GM18502 (cell line): ENCODE measurements at regions not wholly inside any gene's neighbourhood (a gene's known extent, or its start where the extent isn't known, plus 50 kb on each side); places are given as distances from the start of the nearest gene placed in this dataset.
"Not testable (repeated sequence)": the region's sequence is repeated elsewhere in the genome, so short reads cannot be mapped to it uniquely, and the experiment has no call there.

Experiments
- ATAC-seq: cut with Tn5 transposase; IDR thresholded peaks from one replicate; pipeline ENCODE4 v1.9.1; 2021; ENCODE audit warnings: mild to moderate bottlenecking; ENCODE audit not compliant: unreplicated experiment, poor library complexity

DNA sequence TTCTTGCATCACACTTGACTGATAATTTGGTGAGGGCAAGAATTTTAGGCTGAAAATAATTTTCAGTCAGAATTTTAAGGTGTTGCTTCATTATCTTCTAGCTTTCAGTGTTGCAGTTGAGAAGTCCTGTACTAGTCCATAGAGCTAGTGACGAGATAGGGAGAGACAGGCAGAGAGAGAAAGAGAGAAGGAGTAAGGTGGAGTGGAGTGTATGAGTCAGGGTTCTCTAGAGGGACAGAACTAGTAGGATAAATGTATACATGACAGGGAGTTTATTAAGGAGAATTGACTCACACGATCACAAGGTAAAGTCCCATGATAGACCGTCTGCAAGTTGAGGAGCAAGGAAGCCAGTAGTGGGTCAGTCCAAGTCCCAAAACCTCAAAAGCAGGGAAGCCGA lies 127.2 kb downstream of the UTP18 start:
- no peak for ATAC-seq

DNA sequence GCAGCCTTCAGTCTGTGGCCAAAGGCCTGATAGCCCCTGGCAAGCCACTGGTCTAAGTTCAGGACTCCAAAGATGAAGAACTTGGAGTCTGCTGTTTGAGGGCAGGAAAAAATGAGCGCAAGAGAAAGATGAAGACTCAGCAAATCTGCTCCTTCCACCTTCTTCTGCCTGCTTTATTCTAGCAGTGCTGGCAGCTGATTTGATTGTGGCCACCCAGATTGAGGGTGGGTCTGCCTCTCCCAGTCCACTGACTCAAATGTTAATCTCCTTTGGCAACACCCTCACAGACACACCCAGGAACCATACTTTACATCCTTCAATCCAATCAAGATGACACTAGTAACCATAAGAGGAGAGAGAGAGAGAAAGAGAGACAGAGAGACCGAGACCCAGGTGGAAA lies 127.6 kb downstream of the UTP18 start:
- ATAC-seq: no peak

DNA sequence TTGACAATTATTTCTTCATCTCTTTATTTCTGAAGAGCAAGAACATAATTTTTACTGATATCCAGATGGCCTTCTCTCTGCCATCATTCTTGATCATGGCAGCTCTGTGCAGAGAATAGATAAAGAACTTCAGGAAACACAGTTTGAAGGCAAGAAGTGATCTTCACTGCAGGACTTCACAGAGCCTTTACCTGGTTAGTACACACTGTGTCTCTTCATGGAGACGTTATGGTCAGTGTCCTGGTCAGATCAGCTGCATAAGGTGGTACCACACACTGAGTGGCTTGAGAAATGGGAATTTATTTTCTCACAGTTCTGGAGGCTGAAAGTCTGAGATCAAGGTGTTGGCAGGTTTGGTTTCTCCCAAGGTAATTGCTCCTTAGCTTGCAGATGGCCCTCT lies 129.5 kb downstream of the UTP18 start:
- no peak for ATAC-seq

DNA sequence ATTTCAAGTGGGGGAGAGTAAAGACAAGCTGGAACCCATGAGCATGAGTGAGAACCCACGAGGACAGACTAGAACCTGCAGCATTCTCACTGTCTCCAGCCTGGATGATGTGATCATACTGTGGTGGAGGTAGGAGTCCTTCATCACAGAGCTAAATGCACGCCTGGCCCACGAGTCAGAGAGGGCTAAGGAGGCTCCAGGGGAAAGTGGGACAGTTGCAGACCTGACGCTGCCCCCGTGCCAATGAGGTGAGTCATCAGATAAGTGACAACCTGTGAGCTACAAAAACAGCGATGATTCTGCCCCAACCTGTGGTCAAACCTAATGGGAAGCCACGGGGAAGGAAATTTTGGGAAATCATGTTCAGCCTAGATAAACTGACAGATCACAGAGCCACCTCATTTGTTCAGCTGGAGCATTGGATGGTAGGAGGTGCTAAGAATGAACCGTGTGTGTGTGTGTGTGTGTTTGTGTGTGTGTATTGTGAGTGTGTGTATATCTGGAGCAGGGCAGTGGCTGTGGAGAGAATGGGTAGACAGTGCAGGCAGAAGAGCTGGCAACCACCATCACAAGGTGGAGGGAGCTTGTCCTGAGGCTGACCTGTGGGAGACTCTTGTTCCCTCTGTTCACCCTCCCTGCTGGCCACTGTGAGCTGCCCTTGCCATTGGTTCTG lies 131.8 kb downstream of the UTP18 start:
- no peak for ATAC-seq

DNA sequence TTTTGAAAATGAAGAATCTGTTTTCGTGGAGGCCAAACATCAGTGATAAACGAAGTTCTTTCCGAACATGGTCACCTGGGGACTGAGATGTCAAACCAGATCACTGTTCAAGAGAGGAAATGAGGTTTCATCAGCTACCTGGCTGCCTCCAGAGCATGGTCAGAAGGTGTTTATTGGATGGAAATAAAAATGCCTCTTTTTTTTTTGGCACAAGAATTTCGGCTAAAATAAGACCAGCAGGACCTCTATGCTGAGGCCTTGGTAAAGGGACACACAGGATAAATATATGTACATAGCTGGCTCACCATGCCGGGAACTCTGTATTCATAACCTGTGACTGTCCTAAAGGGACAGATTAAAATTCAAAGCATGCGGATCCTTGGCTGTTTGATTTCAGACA lies 135.3 kb downstream of the UTP18 start:
- ATAC-seq: no peak

DNA sequence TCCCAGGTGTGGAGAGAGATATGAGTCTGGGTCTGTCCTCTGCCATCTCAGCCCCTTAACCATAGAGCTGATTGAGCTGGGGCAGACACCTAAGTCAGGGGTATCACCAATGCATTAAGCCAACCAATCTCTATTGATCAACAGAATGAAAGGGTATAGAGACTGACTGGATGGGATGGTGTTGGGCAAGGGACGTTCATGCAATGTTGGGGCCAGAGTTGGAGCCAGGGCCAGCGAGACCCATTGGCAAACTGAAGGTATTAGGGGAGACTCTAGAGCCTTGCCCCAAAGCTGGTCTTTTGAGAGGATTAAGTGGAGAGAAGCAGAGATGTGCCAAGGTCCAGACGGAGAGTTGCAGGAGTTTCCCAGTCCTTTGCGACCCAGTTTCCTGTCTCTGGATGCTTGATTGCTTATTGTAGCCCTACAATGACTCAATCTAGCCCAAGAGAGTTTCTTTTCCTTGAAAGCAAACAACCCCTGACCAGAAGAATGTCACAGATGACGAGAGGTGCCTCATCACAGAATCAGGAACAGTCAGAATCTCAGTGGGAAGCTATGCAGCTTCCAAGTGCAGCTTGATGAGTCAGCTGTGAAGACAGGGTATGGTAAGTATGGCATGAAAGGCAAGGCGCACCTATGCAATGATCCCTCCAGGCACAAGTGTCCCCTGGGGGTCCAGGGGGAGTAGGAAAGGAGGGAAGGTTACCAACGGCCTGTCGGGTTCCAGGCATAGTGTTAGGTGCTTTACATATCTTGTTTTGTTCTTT lies 137.2 kb downstream of the UTP18 start:
- ATAC-seq: no peak

DNA sequence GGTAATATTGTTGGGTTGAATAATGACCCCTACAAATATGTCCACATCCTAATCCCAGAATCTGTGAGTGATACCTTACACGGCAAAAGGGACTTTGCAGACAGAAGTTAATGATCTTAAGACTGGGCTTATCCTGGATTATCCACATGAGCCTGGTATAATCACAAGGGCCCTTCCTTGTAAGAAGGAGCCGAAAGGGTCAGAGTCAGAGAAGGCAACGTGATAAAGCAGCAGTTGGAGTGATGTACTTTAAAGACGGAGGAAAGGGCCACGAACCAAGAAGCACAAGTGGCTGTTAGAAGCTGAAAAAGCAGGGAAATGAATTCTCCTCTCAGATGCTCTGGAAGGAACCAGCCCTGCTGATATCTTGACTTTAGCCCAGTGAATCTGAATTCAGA lies 137.8 kb downstream of the UTP18 start:
- no peak for ATAC-seq

DNA sequence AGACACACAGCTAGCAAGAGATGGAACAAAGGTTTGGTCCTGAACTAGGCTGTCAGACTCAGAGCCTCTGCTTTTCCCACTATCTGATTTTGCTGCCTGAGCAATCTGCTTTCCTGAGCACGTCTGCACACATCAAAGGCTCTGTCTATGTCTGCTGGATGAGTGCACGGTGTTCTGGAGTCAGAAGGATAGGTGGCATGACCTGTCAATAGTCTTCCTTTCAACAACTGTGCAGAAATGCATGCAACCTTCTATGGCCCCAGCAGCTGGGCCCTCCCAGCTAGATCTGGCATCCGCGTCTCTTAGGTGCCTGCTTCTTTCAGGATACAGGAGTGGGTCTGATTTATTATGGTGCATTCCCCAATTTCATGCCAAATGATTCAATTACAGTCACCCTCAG lies 138.3 kb downstream of the UTP18 start:
- no peak for ATAC-seq

DNA sequence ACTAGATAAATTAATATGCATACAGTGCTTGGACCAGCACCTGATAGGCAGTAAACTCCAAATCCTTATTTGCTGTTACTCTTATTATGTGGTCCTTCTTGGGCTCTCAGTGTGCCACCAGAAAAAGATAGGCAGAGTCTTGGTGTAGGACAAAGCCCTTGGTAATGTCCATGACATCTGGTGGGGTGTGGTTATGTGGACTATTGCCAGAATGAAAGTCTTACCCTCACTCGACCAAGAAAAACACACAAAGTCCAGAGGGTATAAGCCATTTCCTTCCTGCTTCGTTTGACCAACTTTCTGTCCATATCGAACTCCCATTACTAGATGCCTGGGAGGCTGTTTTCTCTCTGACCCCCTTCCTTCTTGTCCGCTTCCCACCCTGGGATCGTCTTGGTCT lies 140.9 kb downstream of the UTP18 start:
- no peak for ATAC-seq

DNA sequence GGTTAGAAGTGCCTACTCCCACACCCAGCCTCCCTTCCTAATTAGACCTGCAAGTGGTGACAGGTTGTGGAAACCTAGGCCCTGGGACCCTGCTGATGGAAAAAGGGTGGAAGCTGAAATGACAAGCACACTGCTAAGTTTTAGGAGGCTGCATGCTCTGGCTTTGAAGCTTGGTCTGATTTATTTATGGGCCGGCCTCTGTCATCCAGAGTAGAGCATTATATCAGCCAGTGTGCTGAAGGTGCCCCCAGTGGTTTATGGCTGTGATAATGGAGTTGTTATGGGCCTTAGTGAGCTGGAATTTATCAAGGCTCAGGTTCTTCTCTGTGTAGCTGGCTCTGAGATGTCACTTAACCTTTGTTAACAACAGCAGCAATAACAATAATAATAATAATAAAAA lies 142.6 kb downstream of the UTP18 start:
- no peak for ATAC-seq

DNA sequence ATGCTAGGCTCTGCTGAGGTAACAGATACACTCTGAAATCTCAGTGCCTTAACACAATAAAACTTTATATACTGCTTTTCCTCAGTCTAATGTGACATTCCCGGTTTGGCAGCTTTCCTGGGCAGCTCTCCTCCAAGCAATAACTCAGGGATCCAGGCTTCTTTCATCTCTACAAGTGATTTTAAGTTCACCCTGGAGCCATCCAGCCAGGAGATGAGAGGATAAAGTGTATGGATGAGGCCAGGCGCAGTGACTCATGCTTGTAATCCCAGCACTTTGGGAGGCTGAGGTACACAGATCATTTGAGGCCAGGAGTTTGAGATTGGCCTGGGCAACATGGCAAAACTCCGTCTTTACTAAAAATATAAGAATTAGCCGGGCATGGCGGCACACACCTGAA lies 147.2 kb downstream of the UTP18 start:
- no peak for ATAC-seq

DNA sequence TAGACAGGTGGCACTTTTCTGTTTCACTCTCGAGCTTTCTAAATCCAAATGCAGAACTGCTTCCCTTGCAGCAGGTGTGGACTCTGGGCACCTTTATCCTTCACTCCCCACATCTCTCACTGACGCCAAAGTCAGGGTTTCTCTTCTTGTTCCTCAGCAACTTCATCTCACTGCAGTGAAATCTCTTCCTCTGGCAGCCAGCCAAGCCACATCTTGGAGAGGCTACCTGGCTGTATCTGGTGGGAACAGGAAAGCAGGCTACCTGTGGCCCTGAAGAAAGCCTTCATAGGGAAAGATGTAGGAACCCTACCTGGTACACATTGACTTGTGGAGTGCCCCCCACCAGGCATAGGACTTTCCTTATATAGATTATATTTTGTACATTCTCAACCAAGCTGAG lies 159.1 kb downstream of the UTP18 start:
- ATAC-seq: no peak

DNA sequence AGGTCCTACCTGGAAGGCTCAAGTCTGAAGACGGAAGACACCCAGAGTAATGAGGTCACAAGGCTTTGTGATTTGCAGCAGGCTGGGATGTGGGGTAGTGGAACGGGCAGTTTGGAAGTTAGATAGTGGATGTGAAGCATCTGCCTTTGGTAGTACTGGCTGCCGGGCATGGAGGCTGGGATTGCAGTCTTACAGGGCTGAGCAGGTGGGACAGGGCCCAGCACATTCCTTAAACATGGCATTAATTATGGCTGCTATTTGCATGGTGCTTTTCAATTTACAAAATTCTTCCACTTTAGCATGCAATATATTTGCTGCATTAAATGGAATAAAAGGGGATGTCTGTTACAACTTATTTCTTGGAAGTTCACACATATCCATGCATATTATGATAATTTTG lies 161.2 kb downstream of the UTP18 start:
- ATAC-seq: no peak

DNA sequence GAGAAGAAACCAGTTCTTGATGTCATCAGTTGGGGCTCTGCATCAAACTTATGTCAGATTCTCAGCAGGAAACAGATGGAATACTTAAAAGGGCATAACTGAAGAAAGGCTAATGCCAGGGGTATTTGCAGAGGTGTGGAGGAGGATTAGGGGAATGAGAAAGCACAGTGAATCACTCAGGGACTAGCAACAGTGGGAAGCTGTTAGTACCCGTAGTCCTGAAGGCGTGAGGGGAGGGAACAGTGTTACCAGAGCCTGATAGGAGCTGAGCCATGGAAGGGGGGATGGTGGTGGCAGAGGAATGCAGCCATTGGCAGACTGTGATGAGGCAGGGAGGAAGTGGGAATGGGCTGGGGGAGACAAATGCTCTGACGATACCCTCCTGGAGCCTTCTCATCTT lies 162.3 kb downstream of the UTP18 start:
- ATAC-seq: no peak

DNA sequence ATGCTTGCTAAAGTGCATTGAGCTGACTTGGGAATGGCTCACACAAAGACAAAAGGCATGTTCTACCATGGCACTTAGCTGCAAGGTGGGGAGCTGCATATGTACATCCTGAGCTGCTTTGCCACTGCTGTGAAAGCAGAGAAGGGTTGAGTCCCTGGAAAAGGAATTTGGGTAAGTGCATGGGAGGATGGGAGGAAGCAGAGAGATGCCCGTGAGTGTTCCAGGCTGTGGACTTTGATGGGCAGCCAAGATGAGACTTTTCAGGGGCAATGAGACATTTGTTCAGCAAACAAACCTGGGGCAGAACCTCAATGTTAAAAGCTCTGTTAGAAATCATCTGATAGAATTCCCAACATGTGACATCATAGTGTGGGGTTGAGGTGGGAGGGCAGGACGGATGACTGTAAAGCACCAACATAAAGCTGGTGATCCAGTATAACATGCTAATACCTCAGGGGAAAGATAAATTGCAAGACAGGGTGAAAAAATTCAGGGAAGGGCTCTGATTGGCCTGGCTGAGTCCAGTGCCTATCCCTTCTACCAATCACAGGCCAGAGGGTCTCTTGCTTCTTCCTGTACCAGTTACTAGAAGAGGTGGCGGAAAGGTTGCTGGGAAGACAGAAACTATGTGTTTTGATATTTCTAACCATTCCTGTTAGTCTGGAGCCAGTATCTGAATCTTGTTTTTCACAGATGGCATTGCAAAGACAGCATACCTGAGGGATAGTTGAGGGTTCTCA lies 163.2 kb downstream of the UTP18 start:
- no peak for ATAC-seq

DNA sequence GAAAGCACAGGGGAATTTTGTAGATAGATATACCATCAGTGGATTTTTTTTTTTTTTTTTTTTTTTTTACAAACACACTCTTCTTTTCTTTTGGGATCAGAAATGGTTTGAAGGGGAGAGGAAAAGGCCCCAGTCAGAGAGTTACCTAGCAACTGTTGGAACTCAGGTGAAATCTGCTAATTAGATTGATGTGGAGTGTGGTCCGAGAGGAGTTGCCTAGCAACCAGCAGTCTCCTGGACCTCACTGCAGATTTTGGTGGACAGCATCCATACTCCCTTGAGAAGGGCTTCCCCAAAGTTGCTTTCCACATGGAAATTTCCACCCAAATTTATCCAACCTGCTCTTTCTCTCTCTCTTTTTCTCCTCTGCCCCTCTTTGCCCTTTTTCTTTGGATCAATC lies 165.4 kb downstream of the UTP18 start:
- ATAC-seq: no peak

DNA sequence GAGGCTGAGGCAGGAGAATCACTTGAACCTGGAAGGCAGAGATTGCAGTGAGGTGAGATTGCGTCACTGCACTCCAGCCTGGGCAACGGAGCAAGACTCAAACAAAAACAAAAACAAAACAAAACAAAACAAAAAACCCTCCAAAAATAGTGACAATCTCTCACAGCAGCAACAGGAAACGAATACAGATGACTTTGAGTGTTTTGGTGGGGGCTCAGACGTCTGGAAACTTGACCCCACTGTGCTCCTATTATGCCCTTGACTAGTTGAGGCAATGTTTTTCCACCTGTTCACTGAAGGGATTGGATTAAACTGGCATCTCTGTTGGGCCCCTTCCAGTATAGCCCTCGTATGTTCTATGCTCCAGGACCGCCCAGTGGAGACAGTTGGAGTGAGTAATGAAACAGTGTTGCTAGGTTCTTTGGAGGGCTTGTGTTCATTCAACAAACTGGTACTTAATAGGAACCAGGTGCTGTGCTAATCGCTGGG lies 167.0 kb downstream of the UTP18 start:
- ATAC-seq: peak; percentile 20

DNA sequence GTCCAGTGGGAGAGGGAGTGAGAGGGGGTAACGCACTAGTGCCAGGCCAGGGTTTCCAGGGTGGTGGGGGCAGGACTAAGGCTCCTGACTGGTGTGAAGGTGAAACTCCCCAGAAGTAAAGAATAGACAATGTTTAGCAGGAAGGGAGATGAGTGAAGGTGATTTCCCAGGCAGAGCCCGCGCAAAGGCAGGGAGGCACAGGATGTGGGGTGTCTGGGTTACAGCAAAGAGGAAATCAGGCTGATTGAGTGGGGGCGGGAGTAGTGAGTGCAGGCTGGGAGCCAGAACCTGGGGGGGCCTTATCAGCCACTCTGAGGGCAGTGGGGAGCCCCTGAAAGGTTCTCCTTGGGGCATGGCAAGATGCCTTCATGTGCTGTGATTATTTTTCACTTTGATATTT lies 167.5 kb downstream of the UTP18 start:
- peak; percentile 77 for ATAC-seq

DNA sequence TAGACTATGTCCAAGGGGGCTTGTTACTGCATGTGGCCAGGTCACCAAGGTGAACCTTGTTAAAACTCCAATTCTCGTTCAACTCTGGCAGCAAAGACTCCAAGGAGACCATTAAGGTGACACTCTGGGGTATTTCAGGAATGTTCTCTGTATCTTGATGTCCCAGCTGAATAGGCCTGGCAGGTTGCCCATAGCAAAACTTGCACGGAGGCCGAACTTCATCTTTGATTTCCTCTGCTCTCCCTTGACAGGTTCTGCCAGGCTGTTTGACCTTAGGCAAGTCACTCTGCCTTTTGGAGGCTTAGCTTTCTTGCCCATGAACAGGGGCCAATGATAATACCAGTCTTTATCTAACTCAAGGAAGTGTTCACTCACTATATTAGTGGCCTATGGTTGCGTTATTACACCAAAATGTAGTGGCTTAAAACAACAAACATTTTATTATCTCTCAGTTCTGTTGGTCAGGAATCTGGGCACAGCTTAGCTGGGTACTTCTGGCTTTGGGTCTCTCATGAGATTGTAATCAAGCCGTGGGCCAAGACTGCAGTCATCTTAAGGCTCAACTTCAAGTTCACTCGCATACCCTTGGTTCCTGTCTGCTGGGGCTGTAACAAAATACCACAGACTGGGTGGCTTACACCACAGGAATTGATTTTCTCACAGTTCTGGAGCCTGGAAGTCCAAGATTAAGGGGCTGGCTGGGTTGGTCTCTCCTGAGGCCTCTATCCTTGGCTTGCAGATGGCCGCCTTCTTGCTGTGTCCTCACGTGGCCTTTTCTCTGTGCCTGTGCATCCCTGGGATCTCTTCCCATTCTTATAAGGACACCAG lies 168.5 kb downstream of the UTP18 start:
- ATAC-seq: no peak

DNA sequence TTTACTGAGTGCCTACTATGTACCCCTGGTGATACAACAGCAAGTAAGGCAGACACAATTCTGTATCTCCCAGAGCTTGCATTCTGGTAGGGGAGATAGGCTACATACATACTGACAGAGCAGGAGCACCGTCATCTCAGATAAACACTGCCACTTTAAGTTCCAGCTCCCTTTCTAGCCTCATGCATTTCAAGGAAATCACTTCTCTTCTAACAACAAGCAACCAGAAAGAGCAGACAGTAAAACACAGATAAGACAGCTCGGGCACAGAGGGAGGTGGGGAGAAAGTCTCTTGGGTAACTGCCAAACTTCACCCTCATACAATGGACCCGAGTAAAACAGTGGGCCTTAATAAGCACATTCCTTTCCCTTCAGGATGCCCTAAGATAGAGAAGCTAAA lies 169.6 kb downstream of the UTP18 start:
- ATAC-seq: not testable (repeated sequence)
